Fibroblast of lung (primary cell): ENCODE measurements at regions not wholly inside any gene's neighbourhood (a gene's known extent, or its start where the extent isn't known, plus 50 kb on each side); places are given as distances from the start of the nearest gene placed in this dataset.

Experiments
- DNase-seq, 2 donors: peaks; one replicate each; pipeline versions ENCODE4 v3.0.0 to v3.0.0-alpha.2; 2010; ENCODE audit warnings: low read depth in 2 of 2
- H2AFZ ChIP-seq: 2 replicates; pipeline ENCODE4 v1.5.1; 2012; ENCODE audit warnings: low read length, control low read depth, inconsistent platforms
- H3K27ac ChIP-seq: 2 replicates; pipeline ENCODE4 v1.5.1; 2011; ENCODE audit warnings: low read length, control low read depth; ENCODE audit not compliant: insufficient read depth
- H3K27me3 ChIP-seq: 2 replicates; pipeline ENCODE4 v1.5.1; 2011; ENCODE audit warnings: mild to moderate bottlenecking, low read length; ENCODE audit not compliant: control insufficient read depth, insufficient read depth
- H3K36me3 ChIP-seq: 2 replicates; pipeline ENCODE4 v1.5.1; 2011; ENCODE audit warnings: low read length; ENCODE audit not compliant: control insufficient read depth, insufficient read depth
- H3K4me1 ChIP-seq: 2 replicates; pipeline ENCODE4 v1.5.1; 2011; ENCODE audit warnings: low read length; ENCODE audit not compliant: control insufficient read depth, insufficient read depth; ENCODE audit errors: extremely low read depth
- H3K4me2 ChIP-seq: 2 replicates; pipeline ENCODE4 v1.5.1; 2011; ENCODE audit warnings: low read length, control low read depth; ENCODE audit not compliant: insufficient read depth; ENCODE audit errors: extremely low read depth
- H3K4me3 ChIP-seq, 4 experiments: fragments of 200-600 bp in 1 of 4; sonication (generic) in 1 of 4; replicated peaks in 1 of 4; 2 replicates each; pipeline ENCODE4 v1.5.1; 2011 to 2016; ENCODE audit warnings: low read length in 4 of 4, low read depth in 3 of 4, mild to moderate bottlenecking in 3 of 4, control low read depth in 2 of 4, inconsistent platforms in 1 of 4, mixed read lengths in 1 of 4; ENCODE audit not compliant: insufficient read depth in 1 of 4; ENCODE audit errors: control extremely low read depth in 1 of 4
- H3K79me2 ChIP-seq: 2 replicates; pipeline ENCODE4 v1.5.1; 2012; ENCODE audit warnings: mild to moderate bottlenecking, low read length, inconsistent platforms; ENCODE audit not compliant: control insufficient read depth, insufficient read depth
- H3K9ac ChIP-seq: 2 replicates; pipeline ENCODE4 v1.5.1; 2011; ENCODE audit warnings: mild to moderate bottlenecking, low read length, control low read depth; ENCODE audit not compliant: insufficient read depth
- H3K9me3 ChIP-seq: 2 replicates; pipeline ENCODE4 v1.5.1; 2012; ENCODE audit warnings: low read depth, low read length; ENCODE audit not compliant: control insufficient read depth, insufficient read depth
- H4K20me1 ChIP-seq: 2 replicates; pipeline ENCODE4 v1.5.1; 2011; ENCODE audit warnings: low read length; ENCODE audit not compliant: control insufficient read depth, insufficient read depth; ENCODE audit errors: extremely low read depth
- EZH2 ChIP-seq: IDR thresholded peaks from 2 replicates; pipeline ENCODE4 v1.5.1; 2012; ENCODE audit warnings: low read length, control low read depth, mild to moderate bottlenecking; ENCODE audit errors: missing control alignments
- TF ChIP-seq, protein P1 (sequence below), 2 donors: IDR thresholded peaks in 1 of 2; conservative IDR thresholded peaks in 1 of 2; 1 replicate in 1 of 2; 2 replicates in 1 of 2; pipeline ENCODE4 v1.5.1; 2011 to 2012; ENCODE audit warnings: low read length in 2 of 2, control low read depth in 1 of 2, inconsistent platforms in 1 of 2, low read depth in 1 of 2, mild to moderate bottlenecking in 1 of 2

DNA sequence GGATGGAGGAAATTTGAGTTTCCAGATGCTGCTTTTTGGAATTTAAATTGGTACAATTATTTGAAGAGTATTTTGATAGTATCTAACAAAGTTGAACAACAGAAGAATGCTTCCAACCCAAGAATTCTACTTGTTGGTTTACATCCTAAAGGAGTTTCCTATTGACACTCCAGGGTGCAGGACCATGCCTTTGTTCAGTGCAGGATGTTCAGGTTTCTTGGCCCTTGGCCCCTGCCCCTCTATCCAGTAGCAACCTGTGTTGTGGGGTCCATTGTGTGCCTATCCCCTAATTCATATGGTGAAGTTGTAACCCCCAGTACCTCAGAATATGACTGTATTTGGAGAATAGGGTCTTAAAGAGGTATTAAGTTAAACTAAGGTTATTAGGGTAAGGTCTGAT, 750.0 kb upstream of the ZNF608 start:
- Histone ChIP-seq H3K4me3 (no peak overlapping the region), H3K79me2 (no peaks in the 10 kb centered on the region), H3K27ac (no peak overlapping the region), H3K9ac (no peak overlapping the region), H3K36me3 (no peaks in the 10 kb centered on the region), H3K9me3 (no peaks in the 10 kb centered on the region), H4K20me1 (no peaks in the 10 kb centered on the region), H3K27me3 (no peaks in the 10 kb centered on the region), H2AFZ (no peak overlapping the region), H3K4me2 (no peak overlapping the region), H3K4me1 (no peaks in the 10 kb centered on the region)
- TF ChIP-seq, protein P1, sequence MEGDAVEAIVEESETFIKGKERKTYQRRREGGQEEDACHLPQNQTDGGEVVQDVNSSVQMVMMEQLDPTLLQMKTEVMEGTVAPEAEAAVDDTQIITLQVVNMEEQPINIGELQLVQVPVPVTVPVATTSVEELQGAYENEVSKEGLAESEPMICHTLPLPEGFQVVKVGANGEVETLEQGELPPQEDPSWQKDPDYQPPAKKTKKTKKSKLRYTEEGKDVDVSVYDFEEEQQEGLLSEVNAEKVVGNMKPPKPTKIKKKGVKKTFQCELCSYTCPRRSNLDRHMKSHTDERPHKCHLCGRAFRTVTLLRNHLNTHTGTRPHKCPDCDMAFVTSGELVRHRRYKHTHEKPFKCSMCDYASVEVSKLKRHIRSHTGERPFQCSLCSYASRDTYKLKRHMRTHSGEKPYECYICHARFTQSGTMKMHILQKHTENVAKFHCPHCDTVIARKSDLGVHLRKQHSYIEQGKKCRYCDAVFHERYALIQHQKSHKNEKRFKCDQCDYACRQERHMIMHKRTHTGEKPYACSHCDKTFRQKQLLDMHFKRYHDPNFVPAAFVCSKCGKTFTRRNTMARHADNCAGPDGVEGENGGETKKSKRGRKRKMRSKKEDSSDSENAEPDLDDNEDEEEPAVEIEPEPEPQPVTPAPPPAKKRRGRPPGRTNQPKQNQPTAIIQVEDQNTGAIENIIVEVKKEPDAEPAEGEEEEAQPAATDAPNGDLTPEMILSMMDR (conservative IDR thresholded peaks at IDR 0.05 in 1 of 2, IDR thresholded peaks at IDR 0.05 in 1 of 2; ENCODE audit: low read depth in 1 of 2, low read length in 2 of 2) = no peak
- no peak for TF ChIP-seq EZH2
- DNase-seq = no peak

DNA sequence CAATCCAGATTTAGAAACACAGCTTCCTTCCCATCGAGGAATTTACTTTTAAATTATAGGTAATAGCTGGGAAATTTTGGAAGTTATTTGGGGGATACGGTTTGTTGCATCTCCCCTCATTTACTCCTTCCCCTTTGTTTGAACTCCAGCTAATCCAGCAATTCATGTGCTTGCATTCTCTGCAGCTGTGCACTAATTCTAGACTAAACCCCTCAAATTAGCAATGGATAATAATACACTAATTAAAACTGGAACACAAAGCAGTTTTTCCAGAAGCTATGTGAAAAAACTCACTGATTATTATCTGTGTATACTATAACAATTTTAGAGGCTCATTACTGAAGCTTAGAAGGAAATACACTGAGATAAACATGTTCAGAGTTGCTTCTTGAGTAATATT, 751.2 kb upstream of the ZNF608 start:
- H3K9me3 ChIP-seq = no peaks in the 10 kb centered on the region
- no peaks in the 10 kb centered on the region for H3K27me3 ChIP-seq
- H3K9ac ChIP-seq = no peak overlapping the region

DNA sequence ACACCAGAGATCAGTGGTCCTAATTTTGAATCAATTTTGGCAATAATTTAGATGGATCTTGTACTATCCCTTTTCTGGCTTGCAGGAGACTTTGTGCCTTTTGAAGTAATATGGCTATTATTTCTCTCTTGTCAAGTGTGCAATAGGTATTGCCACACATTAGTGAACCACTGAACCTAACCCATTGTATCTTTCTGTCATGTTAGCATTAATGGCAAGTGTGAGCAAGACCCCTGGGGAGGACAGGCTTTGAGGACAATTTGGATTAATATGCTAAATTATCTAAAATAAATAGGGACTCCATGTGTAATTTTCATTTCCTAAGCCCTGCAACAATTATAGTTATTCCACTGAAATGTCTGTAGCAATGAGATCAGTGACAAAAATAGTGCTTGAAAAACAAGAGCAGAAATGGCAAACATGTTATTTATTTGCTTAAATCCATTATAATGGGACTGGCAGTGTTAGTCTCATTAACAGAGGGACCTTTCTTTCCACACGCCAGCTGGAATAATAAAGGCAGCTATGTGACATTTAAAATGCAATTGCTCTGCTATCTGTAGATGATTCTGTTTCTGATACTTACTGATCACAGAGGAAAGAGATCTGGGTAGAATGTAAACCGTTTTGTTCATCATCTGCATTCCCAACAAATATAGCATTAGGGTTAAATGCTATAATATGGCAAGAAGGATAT, 753.3 kb upstream of the ZNF608 start:
- H3K27ac ChIP-seq = no peak overlapping the region
- H4K20me1 ChIP-seq = no peaks in the 10 kb centered on the region
- H2AFZ ChIP-seq = no peak overlapping the region
- no peaks in the 10 kb centered on the region for H3K4me1 ChIP-seq
- no peak overlapping the region for H3K4me2 ChIP-seq
- H3K9me3 ChIP-seq = no peaks in the 10 kb centered on the region
- H3K9ac ChIP-seq = no peak overlapping the region
- no peak overlapping the region for H3K4me3 ChIP-seq
- no peaks in the 10 kb centered on the region for H3K27me3 ChIP-seq
- TF ChIP-seq, protein P1 (conservative IDR thresholded peaks at IDR 0.05 in 1 of 2, IDR thresholded peaks at IDR 0.05 in 1 of 2; ENCODE audit: low read depth in 1 of 2, low read length in 2 of 2) = no peak
- no peak for DNase-seq
- no peaks in the 10 kb centered on the region for H3K79me2 ChIP-seq
- no peaks in the 10 kb centered on the region for H3K36me3 ChIP-seq

More for the DNA sequence above, 751.2 kb upstream of the ZNF608 start:
- H4K20me1 ChIP-seq = no peaks in the 10 kb centered on the region
- H2AFZ ChIP-seq = no peak overlapping the region
- no peak overlapping the region for H3K4me2 ChIP-seq
- no peak overlapping the region for H3K27ac ChIP-seq
- no peak for DNase-seq
- no peak overlapping the region for H3K4me3 ChIP-seq
- no peaks in the 10 kb centered on the region for H3K36me3 ChIP-seq
- TF ChIP-seq, protein P1 (conservative IDR thresholded peaks at IDR 0.05 in 1 of 2, IDR thresholded peaks at IDR 0.05 in 1 of 2; ENCODE audit: low read depth in 1 of 2, low read length in 2 of 2) = no peak
- TF ChIP-seq EZH2 = no peak
- H3K4me1 ChIP-seq = no peaks in the 10 kb centered on the region
- no peaks in the 10 kb centered on the region for H3K79me2 ChIP-seq
